C1 segment of cervical spinal cord (tissue), 14 donors: ENCODE measurements at regions not wholly inside any gene's neighbourhood (a gene's known extent, or its start where the extent isn't known, plus 50 kb on each side); places are given as distances from the start of the nearest gene placed in this dataset.
"Not testable (repeated sequence)": the region's sequence is repeated elsewhere in the genome, so short reads cannot be mapped to it uniquely, and the experiment has no call there.

Experiments
- DNase-seq, 14 donors: peaks; one replicate each; lab custom pipeline; 2025; lab: John Stamatoyannopoulos, UW

DNA sequence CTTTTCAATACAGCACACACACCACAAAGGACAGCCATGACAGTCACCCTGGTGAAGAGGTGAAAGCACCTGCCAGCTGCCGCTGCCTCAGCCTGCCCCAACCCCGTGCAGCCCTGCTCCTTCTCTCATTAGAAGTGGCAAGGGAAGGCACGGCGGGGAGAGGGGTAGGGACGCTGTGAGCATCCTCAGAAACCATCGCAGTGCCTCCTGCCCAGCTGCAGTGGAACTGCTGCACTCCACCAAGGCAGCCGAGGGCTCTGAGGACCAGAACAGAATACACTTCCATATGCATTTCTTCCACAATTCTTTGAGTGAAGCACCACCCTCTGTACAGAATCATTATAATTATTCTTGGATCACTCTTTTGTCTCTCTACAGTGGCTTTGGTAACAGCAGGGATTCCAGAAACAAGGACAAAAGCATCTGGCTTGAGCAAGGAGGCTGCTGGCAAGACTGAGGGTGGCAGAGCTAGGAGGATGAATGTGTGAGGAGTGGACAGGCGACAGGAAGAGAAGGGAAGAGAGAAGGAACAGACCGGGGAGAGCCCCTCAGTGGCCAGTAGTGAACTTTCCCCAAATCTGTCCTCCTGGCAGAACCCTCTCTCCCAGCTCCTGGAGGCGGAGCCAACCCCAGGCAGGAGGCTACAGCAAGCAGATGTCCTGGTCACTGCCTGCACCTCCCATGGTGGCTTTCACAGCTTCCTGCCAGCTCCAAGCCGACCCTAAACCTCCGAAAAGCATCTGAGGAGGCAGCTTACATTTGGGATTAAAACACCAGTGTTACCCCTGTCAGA, 73.2 kb downstream of the MTNR1A start:
- no peak for DNase-seq

DNA sequence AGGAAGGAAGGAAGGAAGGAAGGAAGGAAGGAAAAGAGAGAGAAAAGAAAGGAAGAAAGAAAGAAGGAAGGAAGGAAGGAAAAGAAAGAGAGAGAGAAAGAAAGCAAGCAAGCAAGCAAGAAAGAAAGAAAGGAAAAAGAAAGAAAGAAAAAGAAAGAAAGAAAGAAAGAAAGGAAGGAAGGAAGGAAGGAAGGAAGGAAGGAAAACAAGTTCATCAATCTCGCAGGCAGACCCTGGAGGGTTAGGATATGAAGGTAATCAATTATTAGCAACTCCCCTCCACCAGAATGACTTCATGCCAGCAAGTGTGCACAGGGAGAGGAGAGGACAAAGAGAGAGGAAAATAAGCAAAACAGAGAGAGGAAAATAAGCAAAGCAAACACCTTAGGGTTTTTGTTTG, 80.2 kb downstream of the MTNR1A start:
- no peak for DNase-seq

DNA sequence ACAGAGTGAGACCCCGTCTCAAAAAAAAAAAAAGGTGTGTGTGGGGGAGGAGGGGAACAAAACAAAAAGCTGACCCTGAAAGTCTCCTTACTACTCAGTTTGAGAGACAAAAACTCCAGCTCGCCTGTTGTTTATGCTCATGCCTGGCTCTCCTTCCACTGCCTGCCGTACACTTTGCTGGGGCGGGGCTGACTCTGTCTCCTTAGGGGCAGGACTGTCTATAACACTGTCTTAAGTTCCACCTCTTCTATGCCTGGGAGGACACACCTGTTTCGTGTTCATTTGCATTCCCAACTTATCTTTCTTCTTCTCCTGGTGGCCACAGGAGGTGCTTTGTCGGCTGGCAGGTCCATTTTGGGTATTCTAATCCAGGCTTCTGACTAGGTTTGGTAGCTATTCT, 81.4 kb downstream of the MTNR1A start:
- DNase-seq = no peak

DNA sequence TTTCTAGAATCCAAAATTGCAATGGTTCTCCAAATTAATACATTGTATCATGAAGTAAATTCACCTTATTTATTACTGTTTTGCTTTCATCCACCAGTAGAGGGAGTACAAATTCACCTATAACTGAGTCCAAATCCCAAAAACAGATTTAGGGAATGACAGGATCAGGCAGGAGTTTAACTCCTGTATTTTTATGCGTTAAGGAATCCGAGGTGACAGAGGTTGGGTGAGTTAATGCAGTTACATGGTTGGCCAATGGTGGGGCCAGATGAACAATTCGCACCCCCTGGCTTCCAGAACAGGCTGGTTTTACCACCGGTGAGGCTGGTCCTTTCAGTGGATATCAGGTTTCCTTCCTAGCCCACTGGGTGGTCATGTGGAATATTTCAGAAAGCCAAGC, 82.4 kb downstream of the MTNR1A start:
- peak in 1 of 14 donors; percentile 22 for DNase-seq

DNA sequence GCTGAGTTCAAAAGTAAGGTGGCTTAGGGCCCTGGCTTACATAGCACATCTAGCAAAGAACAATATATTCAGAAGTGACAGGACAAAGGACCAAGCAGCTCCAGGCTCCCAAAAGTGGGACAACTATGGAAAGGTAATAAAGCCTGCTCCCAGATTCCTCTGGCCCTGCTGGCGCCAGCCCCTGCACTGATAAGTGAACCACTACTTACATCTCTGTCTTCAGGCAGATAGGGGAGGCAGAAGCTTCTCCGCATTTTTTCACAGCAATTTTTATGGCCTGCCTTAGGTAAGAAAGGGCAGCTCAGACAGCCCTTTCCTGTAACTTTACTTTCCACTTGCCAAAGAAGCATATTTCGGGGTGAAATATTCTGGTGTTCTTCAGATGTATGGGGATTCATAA, 83.9 kb downstream of the MTNR1A start:
- DNase-seq = no peak

DNA sequence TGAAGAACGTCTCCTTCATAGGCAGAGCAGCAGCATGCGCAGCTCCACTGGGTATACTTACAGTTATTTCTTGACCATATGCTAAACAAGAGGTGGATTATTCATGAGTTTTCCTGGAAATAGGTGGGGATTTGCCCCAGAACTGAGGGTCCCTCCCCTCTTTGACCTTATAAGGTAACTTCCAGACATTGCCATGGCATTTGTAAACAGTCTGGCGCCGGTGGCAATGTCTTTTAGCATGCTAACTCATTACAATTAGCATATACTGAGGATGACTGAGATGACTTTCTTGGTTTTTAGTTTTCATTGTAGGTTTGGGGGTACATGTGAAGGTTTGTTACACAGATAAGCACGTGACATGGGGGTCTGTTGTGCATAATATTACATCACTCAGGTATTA, 97.3 kb downstream of the MTNR1A start:
- no peak for DNase-seq

DNA sequence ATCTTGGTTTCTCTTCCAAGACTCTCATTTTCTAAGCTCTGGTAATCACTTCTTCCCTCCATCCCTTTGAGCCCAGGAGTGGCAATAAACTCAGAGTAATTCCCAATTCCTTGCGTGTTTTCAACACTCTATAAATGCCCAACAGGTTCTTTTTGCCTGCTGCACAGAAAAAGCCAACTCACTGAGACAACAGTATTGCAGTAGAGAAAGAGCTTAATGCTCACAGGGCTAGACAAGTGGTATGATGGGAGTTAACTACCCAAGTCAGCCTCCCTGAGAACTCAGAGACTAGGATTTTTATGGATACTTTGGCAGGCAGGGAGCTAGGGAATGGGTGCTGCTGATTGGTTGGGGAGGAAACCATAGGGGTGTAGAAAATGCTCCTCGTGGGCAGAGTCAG, 103.4 kb downstream of the MTNR1A start:
- no peak for DNase-seq

DNA sequence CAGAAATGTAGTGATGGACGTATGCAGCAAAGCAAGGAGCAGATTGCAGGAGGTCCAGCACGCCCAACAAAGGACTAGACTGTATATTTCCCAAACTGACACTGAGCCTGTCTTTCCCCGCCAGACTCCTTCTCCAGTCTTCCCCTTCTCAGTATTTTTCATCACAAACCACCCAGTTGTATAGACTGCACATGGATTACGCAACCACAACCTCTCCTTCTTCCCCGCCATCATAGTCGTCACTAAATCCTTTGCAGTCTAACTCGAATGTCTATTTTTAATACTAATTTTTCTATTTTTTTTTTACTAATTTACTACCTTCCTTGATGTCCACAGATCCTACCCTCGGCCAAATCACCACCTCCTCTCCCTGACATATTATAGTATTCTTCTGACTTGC, 105.4 kb downstream of the MTNR1A start:
- no peak for DNase-seq

DNA sequence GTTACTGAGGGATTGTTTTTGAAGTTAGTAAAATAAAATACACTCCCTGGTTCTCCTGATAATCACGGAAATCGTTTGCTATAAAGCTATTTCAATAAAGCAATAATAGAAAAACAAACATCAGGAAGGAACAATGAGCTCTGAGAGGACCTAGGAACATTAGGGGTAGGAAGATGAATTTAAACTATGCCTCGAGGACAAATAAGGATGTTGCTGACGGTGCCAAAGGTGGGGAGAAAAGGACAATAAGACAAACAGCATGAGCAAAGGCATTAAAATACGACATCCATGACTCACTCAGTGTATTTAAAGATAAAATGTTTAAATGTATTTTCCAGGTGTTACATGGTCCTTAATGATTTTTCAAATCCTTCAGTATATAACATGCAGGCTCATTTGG, 110.3 kb downstream of the MTNR1A start:
- no peak for DNase-seq

DNA sequence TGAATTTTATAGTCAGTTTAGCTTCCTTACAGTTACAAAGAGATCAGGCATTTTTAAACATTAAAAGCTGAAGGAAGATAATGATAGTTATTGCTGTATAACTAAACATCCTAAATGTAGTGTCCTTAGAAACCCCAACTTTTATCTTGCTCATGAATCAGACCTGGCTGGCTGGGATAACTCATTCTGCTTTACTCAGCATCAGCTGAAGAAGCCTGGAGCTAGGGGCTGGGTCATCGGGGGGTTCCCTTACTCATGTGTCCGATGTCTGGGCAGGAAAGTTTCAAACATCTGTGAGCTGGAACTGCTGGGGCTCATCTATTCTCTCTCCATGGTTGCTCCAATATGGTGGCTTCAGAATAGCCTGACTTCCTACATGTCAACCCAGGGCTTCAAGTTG, 113.9 kb downstream of the MTNR1A start:
- no peak for DNase-seq

DNA sequence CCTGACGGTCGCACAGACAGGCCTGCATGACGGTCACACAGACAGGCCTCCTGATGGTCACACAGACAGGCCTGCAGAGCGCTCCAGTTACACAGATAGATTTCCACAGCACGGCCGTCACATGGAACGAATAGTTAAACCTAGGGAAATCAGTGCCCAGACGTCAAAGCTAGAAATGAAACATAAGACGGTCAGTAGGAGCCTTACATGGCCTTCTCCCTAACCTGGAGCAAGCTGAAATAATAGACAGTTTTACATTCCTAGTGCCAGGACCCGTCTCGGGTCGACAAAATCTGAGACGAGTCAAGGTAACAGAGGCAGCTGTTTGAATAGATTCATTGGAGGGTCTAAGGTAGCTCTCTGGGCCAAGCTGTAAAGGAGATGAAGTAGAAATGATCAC, 126.9 kb downstream of the MTNR1A start:
- DNase-seq = no peak

DNA sequence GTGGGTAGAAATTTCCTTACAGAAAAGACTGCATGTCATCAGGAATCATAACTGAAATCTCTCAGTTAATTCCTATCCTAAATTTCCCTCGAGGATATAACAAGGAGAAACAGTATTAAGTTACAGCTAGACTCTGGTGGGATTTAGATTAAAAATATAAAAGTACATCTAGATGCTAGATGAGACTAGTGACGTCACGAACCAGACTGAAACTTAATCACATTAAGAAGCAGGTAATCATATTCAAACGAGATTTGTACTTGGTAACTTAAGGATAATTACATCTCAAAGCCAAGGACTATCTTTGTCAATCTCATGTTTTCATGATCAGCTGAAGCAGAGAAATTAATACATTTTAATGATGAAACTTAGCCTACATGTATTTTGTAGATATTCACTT, 130.6 kb downstream of the MTNR1A start:
- no peak for DNase-seq

DNA sequence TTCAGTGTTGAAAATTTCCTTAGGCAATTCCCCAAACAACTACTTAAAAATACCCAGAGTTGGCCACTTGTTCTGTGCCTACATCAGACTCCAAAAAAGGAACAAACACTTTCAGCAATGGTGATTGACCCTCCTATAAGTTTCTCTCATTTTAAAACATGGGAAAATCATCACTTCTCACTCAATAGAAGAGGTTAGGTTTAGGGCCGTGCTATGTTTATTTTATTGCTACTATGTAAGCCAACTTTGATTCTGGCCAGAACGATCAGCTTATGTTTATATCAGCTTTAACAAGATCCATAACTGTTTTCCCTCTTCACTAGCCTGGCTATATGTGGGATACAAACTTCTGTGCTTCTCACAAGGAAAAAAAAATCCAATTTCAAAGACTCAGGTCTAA, 133.1 kb downstream of the MTNR1A start:
- no peak for DNase-seq

DNA sequence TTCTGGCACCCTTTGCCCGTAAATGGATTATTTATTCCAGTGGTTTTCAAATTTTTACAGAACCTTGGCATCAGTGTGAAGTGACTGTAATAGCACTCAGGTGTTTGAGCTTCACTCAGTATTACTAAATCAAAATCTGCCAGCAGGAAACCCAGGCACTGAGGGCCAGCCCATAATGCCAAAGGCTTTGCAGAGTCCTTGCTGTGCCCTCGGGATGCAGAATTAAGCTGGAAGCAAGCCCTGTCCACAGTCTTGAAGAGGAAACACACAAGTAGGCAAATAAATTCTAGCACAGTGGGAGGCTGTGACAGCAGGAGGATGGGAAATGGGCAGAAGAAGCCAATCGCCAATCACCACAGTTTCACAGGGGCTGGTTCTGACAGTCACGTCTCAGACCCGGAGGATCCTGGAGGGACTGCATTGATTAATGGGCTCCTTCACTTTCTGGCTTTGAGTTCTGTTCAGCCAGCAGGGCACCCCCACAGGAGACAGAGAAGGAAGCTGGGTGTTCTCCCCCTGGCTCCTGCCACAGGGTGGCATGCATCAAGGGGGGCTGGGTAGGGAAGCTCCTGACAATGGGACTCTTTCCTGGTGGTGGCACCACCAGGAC, 138.8 kb downstream of the MTNR1A start:
- DNase-seq = peak in 1 of 14 donors; percentile 34

DNA sequence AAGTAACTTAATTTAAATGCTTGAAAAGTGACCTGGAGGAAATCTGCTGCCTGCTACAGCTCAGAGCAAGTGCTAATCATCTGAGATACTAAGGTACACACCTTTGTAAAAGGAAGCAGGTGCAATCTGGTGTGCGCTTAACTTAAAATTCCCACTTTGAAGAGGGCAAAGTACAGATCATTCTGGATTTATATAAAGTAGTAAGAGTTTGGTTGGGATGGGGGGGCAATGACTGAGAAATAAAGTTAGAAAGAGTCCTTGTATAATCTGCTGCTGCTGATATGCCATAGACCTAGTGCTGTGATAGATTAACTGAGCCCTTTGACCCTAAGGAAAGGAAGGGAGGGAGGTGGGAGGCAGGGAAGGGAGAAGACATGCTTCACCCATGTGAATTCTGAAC, 141.0 kb downstream of the MTNR1A start:
- no peak for DNase-seq

DNA sequence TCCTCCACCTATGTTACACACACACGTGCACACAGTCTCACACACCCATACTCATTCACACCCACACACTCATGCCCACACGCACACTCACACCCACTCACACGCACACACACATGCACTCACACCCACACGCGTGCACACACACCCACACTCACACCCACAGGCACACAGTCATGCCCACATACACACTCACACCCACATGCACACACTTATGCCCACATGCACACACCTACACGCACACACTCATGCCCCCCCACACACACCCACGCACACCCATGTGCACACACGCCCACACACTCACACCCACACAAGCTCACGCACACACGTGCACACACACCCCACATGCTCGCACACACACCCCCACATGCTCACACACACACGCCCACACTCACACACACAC, 140.0 kb downstream of the F11 start:
- DNase-seq = no peak

DNA sequence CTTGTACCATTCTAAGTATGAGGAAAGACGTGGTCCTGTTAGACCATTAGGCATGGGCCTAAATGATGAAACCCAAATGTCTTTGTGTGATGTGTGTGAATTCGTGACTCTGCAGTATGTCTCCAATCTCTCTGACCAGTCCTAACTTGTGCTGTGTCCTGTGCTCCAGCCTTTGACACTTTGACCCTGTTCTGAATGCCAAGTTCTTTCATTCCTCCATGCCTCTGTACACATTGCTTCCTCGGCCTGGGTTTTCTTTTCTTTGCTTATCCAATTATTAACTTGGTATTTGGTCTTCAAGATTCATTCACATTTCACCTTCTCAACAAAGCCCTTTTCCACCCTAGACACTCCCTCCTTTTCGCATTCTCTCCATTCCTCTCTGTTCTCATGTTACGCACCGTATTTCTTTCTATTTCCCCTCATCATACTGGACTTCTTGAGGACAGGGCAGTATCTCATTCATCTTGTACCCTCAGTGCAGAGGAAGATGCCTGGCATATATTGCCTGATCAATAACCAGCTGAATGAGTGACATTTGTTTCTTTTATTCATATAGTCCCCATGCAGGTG, 138.7 kb downstream of the F11 start:
- DNase-seq = no peak

DNA sequence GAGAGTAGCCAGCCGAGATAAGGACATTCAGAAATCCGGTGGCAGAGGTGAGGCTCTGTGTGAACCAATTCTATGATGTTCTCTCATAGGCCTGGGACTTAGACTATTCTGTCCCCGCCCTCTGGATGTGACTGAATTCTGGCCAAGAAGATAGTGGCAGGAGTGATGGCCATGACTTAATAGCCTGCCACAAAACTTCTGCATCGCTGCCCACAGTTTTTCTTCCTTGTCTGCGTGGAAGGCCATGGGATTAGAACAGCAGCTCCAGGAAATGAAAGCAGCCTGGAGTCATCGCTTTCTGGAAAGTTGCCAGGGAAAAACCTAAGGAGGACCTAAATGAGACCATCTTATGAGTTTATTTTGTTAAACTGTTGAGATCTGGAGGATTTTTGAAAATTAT, 134.7 kb downstream of the F11 start:
- DNase-seq = no peak

DNA sequence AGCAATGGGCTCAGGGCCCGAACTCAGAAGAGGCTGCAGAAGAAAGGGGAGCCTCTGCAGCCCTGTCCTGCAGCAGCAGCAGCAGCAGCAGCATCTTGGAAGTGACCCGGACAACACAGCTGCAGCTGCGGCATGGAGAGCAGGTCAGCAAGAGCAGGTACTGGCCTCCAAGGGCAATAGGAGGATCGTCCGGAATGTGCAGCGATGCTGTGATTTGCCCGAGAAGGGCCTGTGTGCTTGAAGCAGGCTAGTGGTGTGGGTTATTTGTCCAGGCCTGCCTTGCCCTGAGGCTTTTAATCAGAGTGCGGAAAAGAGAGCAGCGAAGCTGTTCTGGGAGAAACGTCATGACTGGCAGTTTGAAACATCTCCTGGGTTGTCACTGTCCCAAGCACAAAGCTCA, 126.0 kb downstream of the F11 start:
- no peak for DNase-seq

DNA sequence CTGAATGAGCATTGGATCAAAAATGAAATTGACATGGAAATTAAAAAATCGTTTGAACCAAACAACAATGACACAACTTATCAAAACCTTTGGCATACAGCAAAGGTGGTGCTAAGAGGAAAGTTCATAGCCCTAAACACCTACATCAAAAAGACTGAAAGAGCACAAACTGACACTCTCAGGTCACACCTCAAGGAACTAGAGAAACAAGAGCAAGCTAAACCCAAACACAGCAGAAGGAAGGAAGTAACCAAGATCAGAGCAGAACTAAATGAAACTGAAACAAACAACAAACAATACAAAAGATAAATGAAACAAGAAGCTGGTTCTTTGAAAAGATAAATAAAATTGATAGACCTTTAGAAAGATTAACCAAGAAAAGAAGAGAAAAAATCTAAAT, 118.3 kb downstream of the F11 start:
- DNase-seq = not testable (repeated sequence)

DNA sequence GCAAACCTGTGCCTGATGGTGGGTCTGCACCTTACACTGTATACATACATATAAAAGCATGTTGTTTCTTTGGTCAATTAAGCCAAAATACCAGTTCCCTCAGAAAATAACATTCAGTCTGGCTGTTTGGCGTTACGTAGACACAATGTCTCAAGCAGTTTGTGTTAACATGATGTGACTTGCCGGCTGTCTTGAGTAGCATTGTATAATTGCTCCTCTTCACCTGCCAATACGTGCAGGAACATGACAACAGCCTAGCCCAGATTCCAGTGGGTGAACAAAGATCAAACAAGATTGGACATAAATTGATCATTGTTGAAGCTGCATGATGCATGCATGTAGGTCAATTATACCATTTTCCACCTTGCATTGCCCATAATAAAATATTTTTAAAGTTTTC, 102.3 kb downstream of the F11 start:
- no peak for DNase-seq

DNA sequence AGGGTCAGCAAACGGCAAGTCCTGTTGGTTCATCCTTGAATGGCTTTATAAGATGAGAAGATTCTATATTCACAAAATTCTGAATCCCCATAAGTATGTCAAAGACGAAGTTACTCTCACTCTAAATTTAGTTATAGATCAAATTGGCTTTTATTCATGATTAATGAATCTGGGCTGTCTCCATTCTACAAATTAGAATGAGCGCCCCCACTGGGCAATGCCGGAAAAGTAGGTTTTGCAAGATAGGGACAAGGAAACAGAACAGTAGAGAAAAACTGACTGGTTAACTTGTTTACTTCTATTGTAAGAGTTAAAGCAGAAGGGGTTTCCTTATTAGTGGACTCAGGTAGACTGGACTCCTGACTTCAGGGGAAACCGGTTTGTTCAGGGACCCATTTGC, 100.3 kb downstream of the F11 start:
- no peak for DNase-seq

DNA sequence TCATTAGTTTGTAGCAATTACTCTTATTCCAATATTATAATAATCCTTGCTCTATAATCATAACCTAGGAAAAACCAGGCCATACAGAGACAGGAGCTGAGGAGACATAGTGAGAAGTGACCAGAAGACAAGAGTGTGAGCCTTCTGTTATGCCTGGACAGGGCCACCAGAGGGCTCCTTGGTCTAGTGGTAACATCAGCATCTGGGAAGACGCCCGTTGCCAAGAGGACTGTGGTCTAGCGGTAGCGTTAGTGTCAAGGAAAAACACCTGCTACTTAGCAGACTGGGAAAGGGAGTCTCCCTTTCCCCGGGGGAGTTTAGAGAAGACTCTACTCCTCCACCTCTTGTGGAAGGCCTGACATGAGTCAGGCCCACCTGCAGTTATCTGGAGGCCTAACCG, 97.0 kb downstream of the F11 start:
- DNase-seq = not testable (repeated sequence)
